Right lobe of liver (tissue), 6 donors: ENCODE measurements at regions not wholly inside any gene's neighbourhood (a gene's known extent, or its start where the extent isn't known, plus 50 kb on each side); places are given as distances from the start of the nearest gene placed in this dataset.

Experiments used
- ATAC-seq, 4 donors: fragments of 200-7000 bp; cut with Tn5 transposase; one replicate each; pipeline ENCODE4 v1.9.1; 2020; ENCODE audit warnings: mild to moderate bottlenecking in 4 of 4, moderate library complexity in 4 of 4
- DNase-seq, 3 donors: peaks; one replicate each; pipeline ENCODE4 v3.0.0-alpha.2; 2020
- H3K27ac ChIP-seq, 3 donors: fragments of 200-600 bp; one replicate each; pipeline ENCODE4 v1.8.0; 2022
- H3K27me3 ChIP-seq, 2 donors: fragments of 200-600 bp; one replicate each; pipeline ENCODE4 v1.8.0; 2022
- H3K36me3 ChIP-seq, 4 donors: fragments of 200-600 bp; sonication (generic) in 1 of 4; one replicate each; pipeline versions ENCODE4 v1.5.1 to v1.8.0; 2017 to 2022; ENCODE audit warnings: control low read depth in 1 of 4
- H3K4me1 ChIP-seq, 4 donors: fragments of 200-600 bp; sonication (generic) in 1 of 4; one replicate each; pipeline versions ENCODE4 v1.5.1 to v1.8.0; 2017 to 2022; ENCODE audit warnings: control low read depth in 1 of 4
- H3K4me3 ChIP-seq, 3 donors: fragments of 200-600 bp; one replicate each; pipeline ENCODE4 v1.8.0; 2022
- H3K9me3 ChIP-seq, 4 donors: fragments of 200-600 bp; sonication (generic) in 1 of 4; one replicate each; pipeline versions ENCODE4 v1.5.1 to v1.8.0; 2017 to 2022; ENCODE audit warnings: control low read depth in 1 of 4
- CTCF ChIP-seq, 4 donors: fragments of 200-600 bp in 3 of 4; fragments of 450-650 bp in 1 of 4; IDR thresholded peaks; one replicate each; pipeline versions ENCODE4 v1.5.1 to v1.8.0; 2016 to 2022; ENCODE audit warnings: antibody characterized with exemption in 4 of 4, mild to moderate bottlenecking in 2 of 4
- POLR2A ChIP-seq: fragments of 450-650 bp; IDR thresholded peaks from one replicate; pipeline ENCODE4 v1.6.1; 2017; ENCODE audit warnings: antibody characterized with exemption, mild to moderate bottlenecking
- WGBS: methylation state at CpG from one replicate; pipeline ENCODE4 v1.1.6; 2018; ENCODE audit warnings: low coverage, low lambda C conversion rate; ENCODE audit not compliant: insufficient coverage; ENCODE audit errors: missing lambda C conversion rate; 5-methylcytosine and 5-hydroxymethylcytosine counted together
- intact Hi-C, 2 donors: fragments of 100-400 bp; cut with DNase I; formaldehyde crosslinking; loops; one replicate each; pipeline versions ENCODE4 v1.11.2 to v1.14.1; 2022
- donor health status: DM: no; HTN: yes; CAD: no.
- donor health status: DM: no; HTN: no; CAD: no.
- donor health status: DM: no; HTN: no; CAD: no.
- donor health status: DM: no; HTN: yes; CAD: no.
- donor health status: DM: no; HTN: yes; CAD: no.

- no peaks in the 10 kb centered on the region for H3K36me3 ChIP-seq
- intact Hi-C loops = no loop called here
- no peaks in the 10 kb centered on the region for H3K4me1 ChIP-seq
- no peak for ATAC-seq
- WGBS = 46% methylated on average over 8 of the region's 8 CpGs
- no peak overlapping the region for H3K27ac ChIP-seq
- H3K4me3 ChIP-seq = no peak overlapping the region
- H3K9me3 ChIP-seq = no peaks in the 10 kb centered on the region
- no peaks in the 10 kb centered on the region for H3K27me3 ChIP-seq
- TF ChIP-seq CTCF (IDR thresholded peaks at IDR 0.05) (no peak), POLR2A (no peak)
- no peak for DNase-seq
Measured at GRCh38 chr2:107323946-107324565, 438.1 kb upstream of the ST6GAL2 start.

- Histone ChIP-seq H3K27ac (no peak overlapping the region), H3K27me3 (no peaks in the 10 kb centered on the region), H3K4me3 (no peak overlapping the region), H3K9me3 (no peaks in the 10 kb centered on the region), H3K36me3 (no peaks in the 10 kb centered on the region), H3K4me1 (no peaks in the 10 kb centered on the region)
- TF ChIP-seq CTCF (IDR thresholded peaks at IDR 0.05) (no peak), POLR2A (no peak)
- 52% methylated on average over 4 of the region's 4 CpGs for WGBS
- intact Hi-C loops = no loop called here
- DNase-seq (no peak), ATAC-seq (no peak)
Measured at GRCh38 chr2:107325981-107326786, 440.2 kb upstream of the ST6GAL2 start.

GRCh38 chr2:107334306-107334705, 448.3 kb upstream of the ST6GAL2 start:
- TF ChIP-seq POLR2A = no peak
- no peak for TF ChIP-seq CTCF (IDR thresholded peaks at IDR 0.05)
- 35% methylated on average over 2 of the region's 2 CpGs for WGBS
- ATAC-seq (no peak), DNase-seq (no peak)
- intact Hi-C loops = no loop called here
- no peaks in the 10 kb centered on the region for H3K27me3 ChIP-seq
- H3K4me1 ChIP-seq = no peaks in the 10 kb centered on the region
- H3K4me3 ChIP-seq = no peak overlapping the region
- no peaks in the 10 kb centered on the region for H3K36me3 ChIP-seq
- no peak overlapping the region for H3K27ac ChIP-seq
- H3K9me3 ChIP-seq = no peaks in the 10 kb centered on the region

GRCh38 chr2:107336526-107336925, 450.6 kb upstream of the ST6GAL2 start:
- Histone ChIP-seq H3K27me3 (no peaks in the 10 kb centered on the region), H3K27ac (no peak overlapping the region), H3K9me3 (no peaks in the 10 kb centered on the region), H3K36me3 (no peaks in the 10 kb centered on the region), H3K4me3 (no peak overlapping the region), H3K4me1 (no peaks in the 10 kb centered on the region)
- ATAC-seq = no peak
- intact Hi-C loops = no loop called here
- no peak for TF ChIP-seq CTCF (IDR thresholded peaks at IDR 0.05)
- no peak for TF ChIP-seq POLR2A
- DNase-seq = no peak
- 32% methylated on average over 2 of the region's 2 CpGs for WGBS
